T-helper 17 cell (primary cell): ENCODE measurements at regions not wholly inside any gene's neighbourhood (a gene's known extent, or its start where the extent isn't known, plus 50 kb on each side); places are given as distances from the start of the nearest gene placed in this dataset.
"Not testable (repeated sequence)": the region's sequence is repeated elsewhere in the genome, so short reads cannot be mapped to it uniquely, and the experiment has no call there.

Source experiments
- ATAC-seq: fragments of 150-1000 bp; cut with Tn5 transposase; 2 replicates; pipeline ENCODE4 v1.10.0; 2021; ENCODE audit warnings: mild to moderate bottlenecking, moderate library complexity
- DNase-seq, 3 donors: peaks; one replicate each; pipeline versions ENCODE4 v3.0.0 to v3.0.0-alpha.2; 2020 to 2021
- H3K9me3 ChIP-seq: one replicate; pipeline ENCODE4 v1.7.0; 2013; ENCODE audit warnings: low read length, mild to moderate bottlenecking; ENCODE audit not compliant: control insufficient read depth, poor library complexity, severe bottlenecking
- H3K27ac Mint-ChIP-seq: one replicate; pipeline ENCODE4 v1.8.0; 2022; ENCODE audit warnings: mild to moderate bottlenecking, moderate library complexity, mixed read lengths
- H3K27me3 Mint-ChIP-seq: one replicate; pipeline ENCODE4 v1.8.0; 2022; ENCODE audit warnings: mixed read lengths
- H3K36me3 Mint-ChIP-seq: one replicate; pipeline ENCODE4 v1.8.0; 2022; ENCODE audit warnings: low read depth, mixed read lengths
- H3K4me1 Mint-ChIP-seq: one replicate; pipeline ENCODE4 v1.8.0; 2022; ENCODE audit warnings: mild to moderate bottlenecking, mixed read lengths
- H3K4me3 Mint-ChIP-seq: one replicate; pipeline ENCODE4 v1.8.0; 2022; ENCODE audit warnings: mild to moderate bottlenecking, moderate library complexity, mixed read lengths

- Mint-ChIP-seq H3K4me3 (no peak overlapping the region), H3K36me3 (no peaks in the 10 kb centered on the region), H3K4me1 (no peaks in the 10 kb centered on the region), H3K27me3 (no peaks in the 10 kb centered on the region), H3K27ac (no peak overlapping the region)
- ATAC-seq = no peak
- no peaks in the 10 kb centered on the region for H3K9me3 ChIP-seq
- no peak for DNase-seq
Observed at GRCh38 chr4:158042591-158043030, 130.2 kb downstream of the GASK1B start.

DNA sequence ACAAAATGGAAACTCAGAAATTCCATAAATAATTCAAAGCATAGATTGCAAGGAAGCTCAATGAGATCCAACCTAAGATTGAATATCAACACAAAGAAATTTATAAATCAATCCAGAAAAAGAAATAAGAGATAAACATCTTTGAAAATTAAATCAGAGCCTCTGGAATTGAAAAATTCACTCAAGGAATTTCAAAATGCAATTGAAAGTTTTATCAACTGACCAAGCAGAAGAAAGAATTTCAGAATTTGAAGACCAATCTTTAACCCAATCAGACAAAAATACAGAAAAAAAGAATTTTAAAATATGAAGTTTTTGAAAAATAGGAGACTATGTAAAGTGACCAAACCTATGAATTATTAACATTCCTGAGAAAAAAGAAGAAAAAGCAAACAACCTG lies 134.1 kb downstream of the GASK1B start:
- no peaks in the 10 kb centered on the region for H3K9me3 ChIP-seq
- no peaks in the 10 kb centered on the region for H3K27me3 Mint-ChIP-seq
- no peaks in the 10 kb centered on the region for H3K4me1 Mint-ChIP-seq
- H3K4me3 Mint-ChIP-seq = no peak overlapping the region
- no peak for DNase-seq
- H3K27ac Mint-ChIP-seq = no peak overlapping the region
- H3K36me3 Mint-ChIP-seq = no peaks in the 10 kb centered on the region
- no peak for ATAC-seq

GRCh38 chr4:158036998-158037397 lies 135.8 kb downstream of the GASK1B start:
- Mint-ChIP-seq H3K4me3 (no peak overlapping the region), H3K27me3 (no peaks in the 10 kb centered on the region), H3K27ac (no peak overlapping the region), H3K36me3 (no peaks in the 10 kb centered on the region), H3K4me1 (no peaks in the 10 kb centered on the region)
- no peak for DNase-seq
- no peak for ATAC-seq
- H3K9me3 ChIP-seq = no peaks in the 10 kb centered on the region

GRCh38 chr4:158035662-158036195 lies 137.1 kb downstream of the GASK1B start:
- H3K9me3 ChIP-seq = no peaks in the 10 kb centered on the region
- Mint-ChIP-seq H3K36me3 (no peaks in the 10 kb centered on the region), H3K4me1 (no peaks in the 10 kb centered on the region), H3K27ac (no peak overlapping the region), H3K4me3 (no peak overlapping the region), H3K27me3 (no peaks in the 10 kb centered on the region)
- no peak for DNase-seq
- ATAC-seq = no peak

DNA sequence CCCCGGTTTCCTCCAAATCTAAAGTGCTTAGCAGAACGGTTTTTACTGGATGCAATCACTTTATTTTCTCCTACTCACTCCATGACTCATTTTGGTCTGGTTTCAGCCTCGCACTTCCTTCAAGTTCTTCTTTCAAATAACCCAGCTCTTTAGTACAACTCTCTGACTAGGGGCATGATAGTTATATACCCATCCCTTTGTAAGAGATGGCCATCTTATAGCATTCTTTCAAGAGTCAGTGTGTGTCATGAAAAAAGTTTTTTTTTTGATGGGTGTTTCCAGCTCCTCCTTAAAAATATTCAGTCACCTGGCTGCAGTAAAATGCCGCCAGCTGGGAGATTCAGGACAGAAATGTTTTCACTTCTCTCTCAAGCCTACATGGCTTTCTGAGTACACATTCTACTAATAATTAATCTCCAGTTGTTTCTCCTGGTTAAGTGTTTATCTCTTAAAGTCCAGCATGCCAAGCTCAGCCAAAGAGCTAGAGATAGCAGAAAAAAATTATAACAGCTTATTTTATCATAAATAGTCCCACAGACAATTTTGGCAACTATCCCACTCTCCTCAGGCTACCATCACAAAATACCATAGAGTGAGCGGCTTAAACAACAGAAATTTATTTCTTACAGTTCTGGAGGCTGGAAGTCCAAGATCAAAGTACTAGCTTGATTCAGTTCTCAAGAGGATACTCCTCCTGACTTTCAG lies 139.3 kb downstream of the GASK1B start:
- H3K27ac Mint-ChIP-seq = no peak overlapping the region
- no peak overlapping the region for H3K4me3 Mint-ChIP-seq
- DNase-seq (no peak), ATAC-seq (no peak)
- H3K4me1 Mint-ChIP-seq = no peaks in the 10 kb centered on the region
- H3K27me3 Mint-ChIP-seq = no peaks in the 10 kb centered on the region
- H3K36me3 Mint-ChIP-seq = no peaks in the 10 kb centered on the region
- no peaks in the 10 kb centered on the region for H3K9me3 ChIP-seq

- Mint-ChIP-seq H3K4me3 (no peak overlapping the region), H3K27ac (no peak overlapping the region), H3K27me3 (no peaks in the 10 kb centered on the region), H3K36me3 (no peaks in the 10 kb centered on the region), H3K4me1 (no peaks in the 10 kb centered on the region)
- no peaks in the 10 kb centered on the region for H3K9me3 ChIP-seq
- no peak for DNase-seq
- no peak for ATAC-seq
Observed at GRCh38 chr4:158032733-158033415, 140.0 kb downstream of the GASK1B start.

- H3K27ac Mint-ChIP-seq, H3K4me3 Mint-ChIP-seq, ATAC-seq, DNase-seq, H3K27me3 Mint-ChIP-seq, H3K9me3 ChIP-seq, H3K4me1 Mint-ChIP-seq, H3K36me3 Mint-ChIP-seq: not testable (repeated sequence)
Observed at GRCh38 chr4:158028381-158028780, 144.4 kb downstream of the GASK1B start.

DNA sequence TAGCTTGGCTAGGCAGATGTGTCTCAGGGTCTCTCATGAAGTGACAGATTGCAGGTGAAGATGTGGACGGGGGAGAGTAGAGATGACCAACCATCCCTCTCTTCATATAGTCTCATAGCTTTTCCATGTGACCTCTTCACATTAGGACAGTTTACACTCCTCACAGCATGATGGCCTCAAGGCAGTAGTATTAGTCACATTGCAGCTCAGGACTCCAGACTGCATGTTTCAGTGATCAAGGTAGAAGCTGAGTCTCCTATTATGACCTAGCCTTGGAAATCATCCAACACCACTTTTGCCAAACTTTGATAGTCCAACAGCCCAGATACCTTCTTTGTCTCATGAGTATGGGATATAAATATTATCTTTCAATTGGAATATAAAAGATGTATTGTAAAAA lies 147.7 kb downstream of the GASK1B start:
- ATAC-seq (no peak), DNase-seq (no peak)
- Mint-ChIP-seq H3K4me3 (no peak overlapping the region), H3K27me3 (peaks cover 6% of the 10 kb centered on the region), H3K27ac (no peak overlapping the region), H3K4me1 (no peaks in the 10 kb centered on the region), H3K36me3 (no peaks in the 10 kb centered on the region)
- no peaks in the 10 kb centered on the region for H3K9me3 ChIP-seq

GRCh38 chr4:158020734-158021346 lies 152.0 kb downstream of the GASK1B start:
- H3K27me3 Mint-ChIP-seq = peaks cover 6% of the 10 kb centered on the region
- no peaks in the 10 kb centered on the region for H3K4me1 Mint-ChIP-seq
- H3K27ac Mint-ChIP-seq = no peak overlapping the region
- H3K9me3 ChIP-seq = no peaks in the 10 kb centered on the region
- H3K4me3 Mint-ChIP-seq = no peak overlapping the region
- no peaks in the 10 kb centered on the region for H3K36me3 Mint-ChIP-seq
- no peak for DNase-seq
- no peak for ATAC-seq

DNA sequence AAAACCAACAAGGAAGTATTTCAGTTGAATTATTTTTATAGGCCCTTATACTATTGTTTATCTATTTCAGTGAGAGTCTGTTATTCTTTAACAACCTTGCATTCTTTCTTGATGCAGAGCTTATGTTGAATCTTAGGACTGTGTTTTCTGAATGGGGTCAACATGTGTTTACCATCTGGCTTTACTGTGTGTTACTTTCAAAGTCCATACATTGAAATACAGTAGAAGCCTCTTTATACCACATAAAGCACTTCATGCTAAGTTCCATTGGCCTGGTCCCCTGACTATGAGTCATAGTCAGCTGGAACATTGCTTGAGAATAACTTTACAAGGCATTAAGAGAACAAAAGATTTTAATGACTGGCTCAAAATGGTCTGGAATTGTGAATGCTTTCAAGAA lies 152.6 kb downstream of the GASK1B start:
- no peak overlapping the region for H3K4me3 Mint-ChIP-seq
- H3K36me3 Mint-ChIP-seq = no peaks in the 10 kb centered on the region

DNA sequence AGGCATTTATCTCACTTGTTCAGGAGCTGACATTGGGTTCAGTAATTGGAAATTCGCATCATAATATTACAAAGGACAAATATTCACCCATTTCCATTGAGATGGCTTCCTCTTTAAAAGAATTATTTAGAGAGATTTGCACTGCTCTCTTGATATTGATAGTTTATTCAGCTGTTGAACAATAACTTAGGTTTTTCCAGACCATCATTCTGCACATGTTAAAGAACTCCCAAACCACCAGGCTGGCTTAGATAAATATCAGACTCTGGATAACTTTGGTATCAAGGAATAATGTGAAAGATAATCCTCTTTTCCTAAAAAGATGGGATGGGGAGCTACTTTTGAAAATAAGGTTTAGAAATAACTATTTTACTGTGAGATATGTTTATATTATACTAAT lies 154.0 kb downstream of the GASK1B start:
- Mint-ChIP-seq H3K27me3 (peaks cover under 1% of the 10 kb centered on the region), H3K4me1 (no peaks in the 10 kb centered on the region), H3K27ac (no peak overlapping the region), H3K4me3 (no peak overlapping the region), H3K36me3 (no peaks in the 10 kb centered on the region)
- DNase-seq (no peak), ATAC-seq (no peak)
- no peaks in the 10 kb centered on the region for H3K9me3 ChIP-seq

More for the DNA sequence above, 152.6 kb downstream of the GASK1B start:
- Mint-ChIP-seq H3K27ac (no peak overlapping the region), H3K27me3 (peaks cover 6% of the 10 kb centered on the region), H3K4me1 (no peaks in the 10 kb centered on the region)
- DNase-seq (no peak), ATAC-seq (no peak)
- no peaks in the 10 kb centered on the region for H3K9me3 ChIP-seq

GRCh38 chr4:158018221-158018830 lies 154.5 kb downstream of the GASK1B start:
- H3K4me1 Mint-ChIP-seq = peaks cover under 1% of the 10 kb centered on the region
- H3K9me3 ChIP-seq = no peaks in the 10 kb centered on the region
- DNase-seq (no peak), ATAC-seq (no peak)
- H3K36me3 Mint-ChIP-seq = no peaks in the 10 kb centered on the region
- peaks cover 2% of the 10 kb centered on the region for H3K27me3 Mint-ChIP-seq
- no peak overlapping the region for H3K27ac Mint-ChIP-seq
- H3K4me3 Mint-ChIP-seq = no peak overlapping the region

GRCh38 chr4:158016511-158016910 lies 156.3 kb downstream of the GASK1B start:
- Mint-ChIP-seq H3K36me3 (no peaks in the 10 kb centered on the region), H3K27me3 (peaks cover 5% of the 10 kb centered on the region), H3K27ac (no peak overlapping the region), H3K4me3 (no peak overlapping the region), H3K4me1 (peaks cover 2% of the 10 kb centered on the region)
- no peak for DNase-seq
- no peaks in the 10 kb centered on the region for H3K9me3 ChIP-seq
- no peak for ATAC-seq
